Stomach smooth muscle (tissue), 2 donors: ENCODE measurements at regions not wholly inside any gene's neighbourhood (a gene's known extent, or its start where the extent isn't known, plus 50 kb on each side); places are given as distances from the start of the nearest gene placed in this dataset.

Experiments used
- H3K27ac ChIP-seq: one replicate; pipeline ENCODE4 v1.7.0; 2013; ENCODE audit warnings: mild to moderate bottlenecking, low read length, inconsistent platforms
- H3K27me3 ChIP-seq, 2 donors: one replicate each; pipeline ENCODE4 v1.7.0; 2013; ENCODE audit warnings: low read length in 2 of 2; ENCODE audit not compliant: insufficient read depth in 2 of 2, control insufficient read depth in 1 of 2
- H3K36me3 ChIP-seq, 2 donors: one replicate each; pipeline ENCODE4 v1.7.0; 2013; ENCODE audit warnings: low read length in 2 of 2; ENCODE audit not compliant: control insufficient read depth in 2 of 2, insufficient read depth in 2 of 2
- H3K4me1 ChIP-seq: one replicate; pipeline ENCODE4 v1.7.0; 2013; ENCODE audit warnings: low read length; ENCODE audit not compliant: control insufficient read depth, insufficient read depth
- H3K4me3 ChIP-seq, 2 donors: one replicate each; pipeline ENCODE4 v1.7.0; 2013; ENCODE audit warnings: low read length in 2 of 2
- H3K9ac ChIP-seq, 2 donors: one replicate each; pipeline ENCODE4 v1.7.0; 2013; ENCODE audit warnings: low read length in 2 of 2, mild to moderate bottlenecking in 1 of 2
- H3K9me3 ChIP-seq, 2 donors: one replicate each; pipeline ENCODE4 v1.7.0; 2013; ENCODE audit warnings: low read length in 2 of 2; ENCODE audit not compliant: control insufficient read depth in 2 of 2
- donor health status: healthy.
- donor health status: Pancreatic carcinoma.

DNA sequence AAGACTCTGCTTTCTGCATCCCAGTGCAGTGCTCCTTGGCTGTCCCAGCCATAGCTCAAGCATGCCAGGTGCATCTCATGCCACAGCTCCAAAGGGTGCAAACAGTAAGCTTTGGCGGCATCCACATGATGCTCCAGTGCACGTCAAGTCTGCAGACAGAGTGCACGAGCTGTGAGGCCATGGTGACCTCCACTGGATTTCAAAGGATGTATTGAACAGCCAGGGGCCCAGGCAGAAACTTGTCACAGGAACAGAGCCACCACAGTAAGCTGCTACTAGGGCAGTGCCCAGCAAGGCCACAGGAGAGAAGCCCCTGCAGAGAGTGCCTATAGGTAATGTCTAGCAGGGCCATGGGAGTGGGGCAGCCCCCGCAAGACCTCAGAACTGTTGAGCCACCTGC, 206.8 kb upstream of the DDI1 start:
- peaks cover 6 to 8% of the 10 kb centered on the region in 2 donors for H3K9me3 ChIP-seq
- H3K4me1 ChIP-seq: no peaks in the 10 kb centered on the region
- H3K9ac ChIP-seq: no peak overlapping the region
- H3K36me3 ChIP-seq: no peaks in the 10 kb centered on the region
- H3K4me3 ChIP-seq: no peak overlapping the region
- no peaks in the 10 kb centered on the region for H3K27me3 ChIP-seq
- no peak overlapping the region for H3K27ac ChIP-seq

- no peaks in the 10 kb centered on the region for H3K27me3 ChIP-seq
- H3K9ac ChIP-seq: no peak overlapping the region
- no peaks in the 10 kb centered on the region for H3K36me3 ChIP-seq
- no peak overlapping the region for H3K27ac ChIP-seq
- no peaks in the 10 kb centered on the region for H3K4me1 ChIP-seq
- no peak overlapping the region for H3K4me3 ChIP-seq
- peaks cover 6 to 8% of the 10 kb centered on the region in 2 donors for H3K9me3 ChIP-seq
Measured at GRCh38 chr11:103830205-103830604, 206.2 kb upstream of the DDI1 start.

GRCh38 chr11:103832762-103833161, 203.7 kb upstream of the DDI1 start:
- Histone ChIP-seq H3K4me1 (no peaks in the 10 kb centered on the region), H3K27ac (no peak overlapping the region), H3K4me3 (no peak overlapping the region), H3K36me3 (no peaks in the 10 kb centered on the region), H3K27me3 (no peaks in the 10 kb centered on the region), H3K9me3 (peaks cover 6 to 11% of the 10 kb centered on the region in 2 donors), H3K9ac (no peak overlapping the region)

DNA sequence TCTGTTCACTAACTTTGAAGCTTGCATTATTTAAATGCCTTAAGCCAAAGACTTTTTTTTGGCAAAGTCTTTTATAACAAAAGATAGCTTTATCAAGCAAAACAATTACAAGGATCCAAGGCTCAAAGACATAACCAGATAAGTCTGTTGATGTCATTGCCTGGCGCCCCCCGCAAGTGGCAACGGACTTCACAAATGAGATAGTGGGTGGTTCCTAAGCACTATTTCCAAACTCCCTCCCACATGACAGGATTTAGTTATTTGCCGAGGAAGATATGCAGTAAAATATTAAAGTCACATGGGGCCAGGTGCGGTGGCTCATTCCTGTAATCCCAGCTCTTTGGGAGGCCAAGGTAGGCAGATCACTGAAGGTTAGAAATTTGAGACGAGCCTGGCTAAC, 194.2 kb upstream of the DDI1 start:
- no peaks in the 10 kb centered on the region for H3K9me3 ChIP-seq
- no peaks in the 10 kb centered on the region for H3K36me3 ChIP-seq
- no peak overlapping the region for H3K4me3 ChIP-seq
- no peaks in the 10 kb centered on the region for H3K27me3 ChIP-seq
- H3K27ac ChIP-seq: no peak overlapping the region
- no peaks in the 10 kb centered on the region for H3K4me1 ChIP-seq
- H3K9ac ChIP-seq: no peak overlapping the region

GRCh38 chr11:103842795-103843194, 193.6 kb upstream of the DDI1 start:
- Histone ChIP-seq H3K36me3 (no peaks in the 10 kb centered on the region), H3K4me1 (no peaks in the 10 kb centered on the region), H3K4me3 (no peak overlapping the region), H3K27me3 (no peaks in the 10 kb centered on the region), H3K9ac (no peak overlapping the region), H3K9me3 (no peaks in the 10 kb centered on the region), H3K27ac (no peak overlapping the region)

DNA sequence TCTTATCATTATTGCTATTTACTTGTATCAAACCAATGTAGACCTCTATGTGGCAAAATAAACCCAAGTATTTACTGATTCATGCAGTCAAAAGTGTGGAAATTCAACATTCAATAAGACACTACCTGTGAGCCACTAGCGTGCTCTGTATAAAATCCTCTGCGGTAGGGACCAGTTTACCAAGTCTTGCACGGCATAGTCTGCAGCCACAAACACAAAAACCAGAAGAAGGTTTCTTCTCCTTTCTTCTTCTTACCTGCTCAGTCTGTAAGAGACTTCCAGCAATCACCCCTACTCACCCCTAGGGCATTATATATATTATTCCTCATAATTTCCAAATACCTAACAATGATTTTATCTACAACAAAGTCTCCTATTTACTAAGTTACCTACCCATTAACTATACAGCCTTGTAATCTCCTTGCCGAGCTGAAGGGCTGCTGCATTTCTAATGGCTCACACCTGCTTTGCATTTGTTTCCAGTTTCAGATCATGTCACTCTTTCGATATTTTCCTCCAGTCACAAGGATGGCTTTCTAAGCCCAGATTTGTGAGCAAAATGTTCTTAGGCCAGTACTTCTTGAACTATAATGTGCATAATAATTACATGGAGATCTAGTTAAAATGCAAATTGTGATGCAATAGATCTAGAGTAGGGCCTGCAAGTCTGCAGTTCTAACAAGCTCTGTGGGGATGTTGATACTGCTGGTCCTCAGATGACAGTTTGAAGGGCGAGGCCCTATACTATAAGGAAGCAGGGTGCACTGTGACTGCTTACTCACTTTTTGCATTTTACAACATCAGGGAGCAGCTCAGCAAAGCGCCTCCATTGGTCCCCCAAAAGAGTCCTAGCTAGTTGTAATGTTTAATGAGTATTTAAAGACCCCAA, 191.9 kb upstream of the DDI1 start:
- no peak overlapping the region for H3K27ac ChIP-seq
- no peaks in the 10 kb centered on the region for H3K27me3 ChIP-seq
- H3K4me1 ChIP-seq: peaks cover 3% of the 10 kb centered on the region
- H3K9me3 ChIP-seq: no peaks in the 10 kb centered on the region
- no peak overlapping the region for H3K9ac ChIP-seq
- no peaks in the 10 kb centered on the region for H3K36me3 ChIP-seq
- no peak overlapping the region for H3K4me3 ChIP-seq

DNA sequence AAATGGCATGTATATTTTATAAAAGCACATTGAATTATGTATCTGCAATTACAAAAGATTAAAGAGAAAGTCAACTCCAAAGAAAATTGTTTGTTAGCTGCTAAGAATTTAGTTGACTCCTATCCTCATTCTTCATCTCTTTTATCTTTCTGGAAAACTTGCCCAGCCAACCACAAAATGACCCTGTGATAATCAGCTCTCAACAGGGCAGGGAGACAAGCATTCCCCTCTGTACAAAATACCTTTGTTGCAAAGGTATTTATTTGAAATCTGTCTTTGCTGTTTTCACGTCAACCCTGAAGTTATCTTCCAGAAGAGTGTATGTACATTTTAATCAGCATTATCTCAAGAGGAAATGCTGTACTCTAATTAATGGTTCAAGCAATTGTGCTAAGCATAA, 191.1 kb upstream of the DDI1 start:
- Histone ChIP-seq H3K9me3 (no peaks in the 10 kb centered on the region), H3K4me1 (peaks cover 3% of the 10 kb centered on the region), H3K4me3 (no peak overlapping the region), H3K27ac (no peak overlapping the region), H3K9ac (no peak overlapping the region), H3K36me3 (no peaks in the 10 kb centered on the region), H3K27me3 (no peaks in the 10 kb centered on the region)

DNA sequence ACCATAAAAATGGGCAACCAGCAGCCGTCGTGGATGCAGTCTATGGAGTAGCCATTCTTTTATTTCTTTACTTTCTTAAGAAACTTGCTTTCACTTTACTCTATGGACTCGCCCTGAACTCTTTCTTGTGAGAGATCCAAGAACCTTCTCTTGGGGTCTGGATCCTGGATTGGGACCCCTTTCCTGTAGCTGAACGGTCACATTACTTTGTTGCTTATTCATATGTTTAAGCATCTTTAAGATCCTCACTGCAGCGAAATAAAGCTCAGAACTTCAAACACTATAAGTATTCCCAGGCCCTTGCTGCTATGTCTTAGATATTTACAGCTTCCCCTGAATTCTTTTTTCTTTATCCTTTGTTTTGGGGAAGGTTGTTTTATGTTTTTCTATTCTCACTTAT, 187.8 kb upstream of the DDI1 start:
- no peaks in the 10 kb centered on the region for H3K9me3 ChIP-seq
- H3K4me3 ChIP-seq: no peak overlapping the region
- no peak overlapping the region for H3K9ac ChIP-seq
- no peaks in the 10 kb centered on the region for H3K27me3 ChIP-seq
- no peaks in the 10 kb centered on the region for H3K36me3 ChIP-seq
- no peak overlapping the region for H3K27ac ChIP-seq
- H3K4me1 ChIP-seq: peaks cover 7% of the 10 kb centered on the region

DNA sequence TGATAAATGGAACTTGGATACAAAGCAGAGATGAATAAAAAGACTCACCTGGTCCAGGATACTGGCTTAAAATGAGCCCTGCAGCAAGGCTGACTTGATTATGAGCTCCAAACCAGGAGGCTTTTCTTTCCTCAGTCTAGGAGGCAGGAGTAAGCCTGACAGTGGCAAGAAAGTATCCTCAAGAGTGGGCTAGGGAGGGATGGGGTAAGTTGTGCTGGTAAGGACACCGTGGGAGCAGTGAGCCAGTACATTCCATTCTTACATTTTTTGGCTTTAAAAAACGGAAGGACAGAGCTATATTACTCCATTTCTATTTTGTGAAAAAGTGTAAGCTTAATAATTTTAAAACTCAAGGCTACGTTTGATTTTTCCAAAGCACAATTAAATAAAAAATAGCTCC, 187.1 kb upstream of the DDI1 start:
- no peak overlapping the region for H3K9ac ChIP-seq
- no peak overlapping the region for H3K27ac ChIP-seq
- H3K27me3 ChIP-seq: no peaks in the 10 kb centered on the region
- peaks cover 7% of the 10 kb centered on the region for H3K4me1 ChIP-seq
- H3K36me3 ChIP-seq: no peaks in the 10 kb centered on the region
- no peaks in the 10 kb centered on the region for H3K9me3 ChIP-seq
- H3K4me3 ChIP-seq: no peak overlapping the region

DNA sequence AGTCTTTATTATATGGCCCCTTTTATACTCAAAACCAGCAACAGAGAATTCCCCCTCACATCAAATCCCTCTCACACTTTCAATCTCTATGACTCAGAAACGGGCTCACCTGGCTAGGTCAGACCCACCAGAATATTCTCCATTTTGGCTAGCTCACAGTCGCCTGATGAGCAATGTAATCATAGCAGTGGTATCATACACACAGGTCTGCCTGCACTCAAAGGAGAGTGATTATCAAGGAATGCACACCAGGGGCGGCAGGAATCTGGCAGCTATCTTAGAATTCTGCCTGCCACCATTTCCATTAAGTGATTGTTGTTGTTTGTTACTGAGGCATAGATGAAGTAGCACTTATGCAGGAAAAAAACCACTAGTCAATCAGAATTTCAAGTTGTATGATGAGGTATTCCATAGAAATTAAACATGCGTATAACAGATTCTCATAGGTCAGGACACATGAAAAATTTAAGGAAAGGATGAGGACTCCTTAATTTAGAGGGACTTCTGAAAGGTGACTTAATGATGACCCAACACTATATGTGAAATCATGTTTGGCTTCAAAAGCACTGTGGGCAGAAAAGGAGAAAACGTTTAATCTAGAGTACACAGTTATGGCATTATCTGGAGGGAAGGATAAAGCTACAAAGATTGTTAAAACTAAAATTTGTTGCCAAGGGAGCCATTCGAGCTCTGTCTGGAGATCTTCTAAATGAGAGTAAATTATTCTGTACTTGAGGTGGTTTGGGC, 185.8 kb upstream of the DDI1 start:
- Histone ChIP-seq H3K9ac (no peak overlapping the region), H3K4me3 (no peak overlapping the region), H3K27ac (no peak overlapping the region)

DNA sequence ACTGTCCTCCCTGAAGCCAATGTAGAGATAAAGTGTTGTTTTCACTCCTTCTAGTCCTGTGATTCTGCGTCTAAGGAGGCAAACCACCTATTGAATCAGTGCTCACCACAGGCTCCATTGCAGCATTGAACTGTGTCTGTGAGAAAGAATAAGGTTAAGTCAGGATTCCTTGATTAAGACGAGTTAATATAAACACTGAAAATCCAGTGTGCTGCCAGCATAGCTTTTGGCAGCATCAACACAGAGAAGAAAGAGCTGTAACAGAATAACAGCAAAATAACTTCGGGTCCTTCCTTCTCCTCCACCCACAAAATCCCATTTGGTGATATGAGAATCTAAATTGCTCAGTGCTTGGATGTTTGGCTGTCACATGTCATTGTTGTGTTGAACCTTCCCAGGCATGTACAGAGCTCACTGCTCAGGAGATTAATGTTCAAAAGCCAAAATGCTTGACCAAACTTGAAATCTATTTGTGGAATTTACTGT, 185.2 kb upstream of the DDI1 start:
- Histone ChIP-seq H3K4me3 (peak overlapping the region in 1 of 2 donors; percentile 35), H3K4me1 (peaks cover 7% of the 10 kb centered on the region), H3K27ac (no peak overlapping the region), H3K27me3 (no peaks in the 10 kb centered on the region), H3K36me3 (no peaks in the 10 kb centered on the region), H3K9me3 (no peaks in the 10 kb centered on the region), H3K9ac (no peak overlapping the region)

More for the DNA sequence above, 185.8 kb upstream of the DDI1 start:
- no peaks in the 10 kb centered on the region for H3K27me3 ChIP-seq
- no peaks in the 10 kb centered on the region for H3K36me3 ChIP-seq
- H3K4me1 ChIP-seq: peaks cover 7% of the 10 kb centered on the region
- no peaks in the 10 kb centered on the region for H3K9me3 ChIP-seq
